HEK293 (cell line): ENCODE measurements at regions not wholly inside any gene's neighbourhood (a gene's known extent, or its start where the extent isn't known, plus 50 kb on each side); places are given as distances from the start of the nearest gene placed in this dataset.
A peak's percentile ranks its signal among the peaks of the same experiment; 100 is the strongest.

ENCODE experiments used
- CTCF ChIA-PET: fragments of 350-600 bp; formaldehyde crosslinking; extraction: SDS; loops from one replicate; lab custom pipeline; 2021; ENCODE audit warnings: antibody characterized with exemption; lab: Yijun Ruan, JAX
- POLR2A ChIA-PET: fragments of 300-600 bp; formaldehyde crosslinking; extraction: SDS; loops from one replicate; lab custom pipeline; 2020; ENCODE audit warnings: antibody characterized with exemption, inconsistent platforms; lab: Yijun Ruan, JAX
- H3K27ac ChIP-seq: fragments of 200-500 bp; sonication (Bioruptor generic); 2 replicates; pipeline ENCODE4 v1.5.1; 2014; ENCODE audit warnings: low read depth, low read length, control low read depth, inconsistent platforms; ENCODE audit errors: extremely low read depth
- H3K36me3 ChIP-seq, 2 experiments: fragments of 200-500 bp in 1 of 2; sonication (Bioruptor generic) in 1 of 2; 1 replicate in 1 of 2; 2 replicates in 1 of 2; pipeline ENCODE4 v1.5.1; 2014 to 2017; ENCODE audit warnings: inconsistent platforms in 2 of 2, low read length in 2 of 2; ENCODE audit not compliant: control insufficient read depth in 2 of 2, insufficient read depth in 1 of 2
- H3K4me1 ChIP-seq: fragments of 200-500 bp; sonication (Bioruptor generic); 2 replicates; pipeline ENCODE4 v1.5.1; 2014; ENCODE audit warnings: mild to moderate bottlenecking, low read length, inconsistent platforms; ENCODE audit not compliant: control insufficient read depth, insufficient read depth
- H3K4me3 ChIP-seq: 2 replicates; pipeline ENCODE4 v1.5.1; 2011; ENCODE audit warnings: low read depth, mild to moderate bottlenecking, control low read depth, low read length, moderate library complexity
- H3K9me3 ChIP-seq: fragments of 200-500 bp; sonication (Bioruptor generic); 2 replicates; pipeline ENCODE4 v1.5.1; 2014; ENCODE audit warnings: low read depth, low read length, inconsistent platforms; ENCODE audit not compliant: control insufficient read depth, insufficient read depth
- OSR2 ChIP-seq: fragments of 450-650 bp; formaldehyde crosslinking; IDR thresholded peaks from 2 replicates; pipeline ENCODE4 v1.5.1; 2016; ENCODE audit warnings: missing biosample characterization, missing genetic modification characterization
- WT1 ChIP-seq: fragments of 450-650 bp; formaldehyde crosslinking; IDR thresholded peaks from 2 replicates; pipeline ENCODE4 v1.5.1; 2016; ENCODE audit warnings: missing biosample characterization, missing genetic modification characterization
- ZBTB7A ChIP-seq: fragments of 450-650 bp; formaldehyde crosslinking; IDR thresholded peaks from 2 replicates; pipeline ENCODE4 v1.5.1; 2016; ENCODE audit warnings: low read depth, missing biosample characterization, missing genetic modification characterization
- ZNF121 ChIP-seq: fragments of 450-650 bp; formaldehyde crosslinking; IDR thresholded peaks from 2 replicates; pipeline ENCODE4 v1.5.1; 2016; ENCODE audit warnings: missing biosample characterization, missing genetic modification characterization
- ZNF140 ChIP-seq: fragments of 450-650 bp; formaldehyde crosslinking; IDR thresholded peaks from 2 replicates; pipeline ENCODE4 v1.5.1; 2016; ENCODE audit warnings: missing biosample characterization, missing genetic modification characterization
- ZNF174 ChIP-seq: fragments of 450-650 bp; formaldehyde crosslinking; IDR thresholded peaks from 2 replicates; pipeline ENCODE4 v1.5.0; 2017; ENCODE audit warnings: missing biosample characterization, mild to moderate bottlenecking, missing genetic modification characterization
- ZNF23 ChIP-seq: fragments of 450-650 bp; formaldehyde crosslinking; IDR thresholded peaks from 2 replicates; pipeline ENCODE4 v1.5.1; 2016; ENCODE audit warnings: missing biosample characterization, missing genetic modification characterization, borderline replicate concordance
- ZNF266 ChIP-seq: fragments of 450-650 bp; formaldehyde crosslinking; IDR thresholded peaks from 2 replicates; pipeline ENCODE4 v1.5.1; 2016; ENCODE audit warnings: missing biosample characterization, missing genetic modification characterization, low read depth
- ZNF302 ChIP-seq: fragments of 450-650 bp; formaldehyde crosslinking; IDR thresholded peaks from 2 replicates; pipeline ENCODE4 v1.5.1; 2016; ENCODE audit warnings: missing biosample characterization, missing genetic modification characterization, low read depth
- ZNF391 ChIP-seq: fragments of 450-650 bp; formaldehyde crosslinking; IDR thresholded peaks from 2 replicates; pipeline ENCODE4 v1.5.1; 2016; ENCODE audit warnings: low read depth, missing biosample characterization, missing genetic modification characterization, borderline replicate concordance
- ZNF521 ChIP-seq: fragments of 450-650 bp; formaldehyde crosslinking; IDR thresholded peaks from 2 replicates; pipeline ENCODE4 v1.5.1; 2017; ENCODE audit warnings: missing biosample characterization, mild to moderate bottlenecking, missing genetic modification characterization
- ZNF555 ChIP-seq: fragments of 450-650 bp; formaldehyde crosslinking; conservative IDR thresholded peaks from 2 replicates; pipeline ENCODE4 v1.5.1; 2017; ENCODE audit warnings: missing biosample characterization, mild to moderate bottlenecking, missing genetic modification characterization, inconsistent platforms
- ZNF560 ChIP-seq: fragments of 450-650 bp; formaldehyde crosslinking; IDR thresholded peaks from 2 replicates; pipeline ENCODE4 v1.5.1; 2017; ENCODE audit warnings: missing biosample characterization, missing genetic modification characterization, borderline replicate concordance
- ZNF600 ChIP-seq: fragments of 450-650 bp; formaldehyde crosslinking; IDR thresholded peaks from 2 replicates; pipeline ENCODE4 v1.5.1; 2016; ENCODE audit warnings: missing biosample characterization, missing genetic modification characterization
- ZNF624 ChIP-seq: fragments of 450-650 bp; formaldehyde crosslinking; IDR thresholded peaks from 2 replicates; pipeline ENCODE4 v1.5.1; 2017; ENCODE audit warnings: missing biosample characterization, missing genetic modification characterization
- TF ChIP-seq, protein P1 (sequence below): fragments of 450-650 bp; formaldehyde crosslinking; optimal IDR thresholded peaks from 2 replicates; pipeline ENCODE3; 2016; ENCODE audit warnings: missing biosample characterization, mild to moderate bottlenecking, missing genetic modification characterization
- TF ChIP-seq, protein P2 (sequence below): fragments of 450-650 bp; formaldehyde crosslinking; IDR thresholded peaks from 2 replicates; pipeline ENCODE4 v1.5.1; 2016; ENCODE audit warnings: missing biosample characterization, missing genetic modification characterization
- TF ChIP-seq, protein P3 (sequence below): fragments of 450-650 bp; formaldehyde crosslinking; IDR thresholded peaks from 2 replicates; pipeline ENCODE4 v1.5.1; 2016; ENCODE audit warnings: missing biosample characterization, missing genetic modification characterization
- TF ChIP-seq, protein P4 (sequence below): fragments of 450-650 bp; formaldehyde crosslinking; IDR thresholded peaks from 2 replicates; pipeline ENCODE4 v1.5.1; 2016; ENCODE audit warnings: missing biosample characterization, missing genetic modification characterization
- TF ChIP-seq, protein P5 (sequence below): fragments of 450-650 bp; formaldehyde crosslinking; IDR thresholded peaks from 2 replicates; pipeline ENCODE4 v1.5.1; 2016; ENCODE audit warnings: missing biosample characterization, missing genetic modification characterization

DNA sequence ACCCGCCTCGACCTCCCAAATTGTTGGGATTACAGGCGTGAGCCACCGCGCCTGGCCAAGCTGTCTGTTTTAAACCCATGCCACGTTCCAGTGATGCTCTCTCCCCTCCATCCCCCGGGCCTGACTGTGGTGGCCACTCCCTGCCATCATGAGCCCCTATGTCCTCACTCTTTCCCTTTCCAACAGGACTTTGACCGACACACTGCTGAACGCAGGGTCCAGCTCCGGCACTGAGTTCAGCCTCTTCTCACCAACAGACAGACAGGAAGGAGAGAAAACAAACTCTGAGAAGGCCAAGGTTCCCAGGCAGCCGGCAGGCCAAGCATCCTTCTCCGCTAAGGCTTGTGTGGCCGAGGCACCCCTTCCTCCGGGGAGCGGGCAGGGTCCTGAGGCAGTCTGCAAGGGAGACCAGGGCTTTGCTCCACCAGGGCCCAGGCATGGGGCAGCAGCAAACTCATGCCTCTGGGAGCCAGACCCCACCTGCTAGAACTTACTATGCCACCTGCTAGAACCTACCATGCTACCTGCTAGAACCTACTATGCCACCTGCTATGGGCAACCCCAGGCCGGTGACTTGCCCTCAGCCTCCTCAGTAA is 152.7 kb downstream of the CRYBB2 start:
- Histone ChIP-seq H3K36me3 (peaks cover 5 to 61% of the 10 kb centered on the region in 2 experiments; a peak in 2 of 3 replicates), H3K27ac (no peak overlapping the region), H3K9me3 (no peaks in the 10 kb centered on the region), H3K4me3 (no peak overlapping the region), H3K4me1 (peaks cover 6% of the 10 kb centered on the region; the same call in 1 of the 2 replicates)
- TF ChIP-seq ZNF555 (tag by site-specific recombination) (no peak), ZNF560 (tag by site-specific recombination) (no peak), ZNF302 (tag by site-specific recombination) (no peak), ZNF121 (tag by site-specific recombination) (no peak), ZNF521 (tag by site-specific recombination) (no peak), ZNF266 (tag by site-specific recombination) (no peak), ZNF23 (no peak), OSR2 (tag by site-specific recombination) (no peak), ZNF140 (tag by site-specific recombination) (no peak), ZBTB7A (tag by site-specific recombination) (no peak), ZNF624 (tag by site-specific recombination) (no peak)
- TF ChIP-seq, protein P1, sequence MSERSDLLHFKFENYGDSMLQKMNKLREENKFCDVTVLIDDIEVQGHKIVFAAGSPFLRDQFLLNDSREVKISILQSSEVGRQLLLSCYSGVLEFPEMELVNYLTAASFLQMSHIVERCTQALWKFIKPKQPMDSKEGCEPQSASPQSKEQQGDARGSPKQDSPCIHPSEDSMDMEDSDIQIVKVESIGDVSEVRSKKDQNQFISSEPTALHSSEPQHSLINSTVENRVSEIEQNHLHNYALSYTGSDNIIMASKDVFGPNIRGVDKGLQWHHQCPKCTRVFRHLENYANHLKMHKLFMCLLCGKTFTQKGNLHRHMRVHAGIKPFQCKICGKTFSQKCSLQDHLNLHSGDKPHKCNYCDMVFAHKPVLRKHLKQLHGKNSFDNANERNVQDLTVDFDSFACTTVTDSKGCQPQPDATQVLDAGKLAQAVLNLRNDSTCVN (tag by site-specific recombination), result no peak
- TF ChIP-seq, protein P2, sequence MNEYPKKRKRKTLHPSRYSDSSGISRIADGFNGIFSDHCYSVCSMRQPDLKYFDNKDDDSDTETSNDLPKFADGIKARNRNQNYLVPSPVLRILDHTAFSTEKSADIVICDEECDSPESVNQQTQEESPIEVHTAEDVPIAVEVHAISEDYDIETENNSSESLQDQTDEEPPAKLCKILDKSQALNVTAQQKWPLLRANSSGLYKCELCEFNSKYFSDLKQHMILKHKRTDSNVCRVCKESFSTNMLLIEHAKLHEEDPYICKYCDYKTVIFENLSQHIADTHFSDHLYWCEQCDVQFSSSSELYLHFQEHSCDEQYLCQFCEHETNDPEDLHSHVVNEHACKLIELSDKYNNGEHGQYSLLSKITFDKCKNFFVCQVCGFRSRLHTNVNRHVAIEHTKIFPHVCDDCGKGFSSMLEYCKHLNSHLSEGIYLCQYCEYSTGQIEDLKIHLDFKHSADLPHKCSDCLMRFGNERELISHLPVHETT, result no peak
- TF ChIP-seq, protein P3, sequence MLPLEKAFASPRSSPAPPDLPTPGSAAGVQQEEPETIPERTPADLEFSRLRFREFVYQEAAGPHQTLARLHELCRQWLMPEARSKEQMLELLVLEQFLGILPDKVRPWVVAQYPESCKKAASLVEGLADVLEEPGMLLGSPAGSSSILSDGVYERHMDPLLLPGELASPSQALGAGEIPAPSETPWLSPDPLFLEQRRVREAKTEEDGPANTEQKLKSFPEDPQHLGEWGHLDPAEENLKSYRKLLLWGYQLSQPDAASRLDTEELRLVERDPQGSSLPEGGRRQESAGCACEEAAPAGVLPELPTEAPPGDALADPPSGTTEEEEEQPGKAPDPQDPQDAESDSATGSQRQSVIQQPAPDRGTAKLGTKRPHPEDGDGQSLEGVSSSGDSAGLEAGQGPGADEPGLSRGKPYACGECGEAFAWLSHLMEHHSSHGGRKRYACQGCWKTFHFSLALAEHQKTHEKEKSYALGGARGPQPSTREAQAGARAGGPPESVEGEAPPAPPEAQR (tag by site-specific recombination), result no peak
- TF ChIP-seq, protein P4, sequence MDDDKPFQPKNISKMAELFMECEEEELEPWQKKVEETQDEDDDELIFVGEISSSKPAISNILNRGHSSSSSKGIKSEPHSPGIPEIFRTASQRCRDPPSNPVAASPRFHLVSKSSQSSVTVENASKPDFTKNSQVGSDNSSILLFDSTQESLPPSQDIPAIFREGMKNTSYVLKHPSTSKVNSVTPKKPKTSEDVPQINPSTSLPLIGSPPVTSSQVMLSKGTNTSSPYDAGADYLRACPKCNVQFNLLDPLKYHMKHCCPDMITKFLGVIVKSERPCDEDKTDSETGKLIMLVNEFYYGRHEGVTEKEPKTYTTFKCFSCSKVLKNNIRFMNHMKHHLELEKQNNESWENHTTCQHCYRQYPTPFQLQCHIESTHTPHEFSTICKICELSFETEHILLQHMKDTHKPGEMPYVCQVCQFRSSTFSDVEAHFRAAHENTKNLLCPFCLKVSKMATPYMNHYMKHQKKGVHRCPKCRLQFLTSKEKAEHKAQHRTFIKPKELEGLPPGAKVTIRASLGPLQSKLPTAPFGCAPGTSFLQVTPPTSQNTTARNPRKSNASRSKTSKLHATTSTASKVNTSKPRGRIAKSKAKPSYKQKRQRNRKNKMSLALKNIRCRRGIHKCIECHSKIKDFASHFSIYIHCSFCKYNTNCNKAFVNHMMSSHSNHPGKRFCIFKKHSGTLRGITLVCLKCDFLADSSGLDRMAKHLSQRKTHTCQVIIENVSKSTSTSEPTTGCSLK, result no peak
- CTCF ChIA-PET, result no interaction called here
- POLR2A ChIA-PET, result no interaction called here

DNA sequence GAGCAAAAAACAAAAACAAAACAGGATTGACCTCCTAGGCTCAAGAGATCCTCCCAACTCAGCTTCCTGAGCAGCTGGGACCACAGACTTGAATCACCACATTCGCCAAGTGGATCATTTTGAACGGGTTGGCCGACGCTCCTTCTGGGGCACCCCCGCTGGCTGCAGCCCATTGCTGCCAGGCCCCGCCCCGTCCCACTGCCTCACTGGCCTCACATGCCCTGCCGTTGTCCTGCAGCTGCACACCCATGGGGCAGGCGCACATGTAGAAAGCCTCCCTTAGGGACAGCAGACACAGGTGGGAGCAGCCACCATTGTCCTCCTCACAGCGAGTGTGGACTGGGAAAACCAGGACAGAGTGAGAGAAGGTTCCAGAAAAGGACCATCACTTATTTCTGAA is 154.5 kb downstream of the CRYBB2 start:
- Histone ChIP-seq H3K36me3 (peaks cover 12 to 67% of the 10 kb centered on the region in 2 experiments; a peak in 2 of 3 replicates), H3K4me3 (no peak overlapping the region), H3K27ac (no peak overlapping the region), H3K9me3 (no peaks in the 10 kb centered on the region), H3K4me1 (0 out of 2 replicates have a peak, but pooled peaks cover under 1% of the 10 kb centered on the region)
- ChIA-PET CTCF (interaction anchor here (0.8 kb wide), 1 partner anchor 30 kb away, joined by 3 read pairs; no protein-coding TSS in a partner anchor), POLR2A (no interaction called here)
- TF ChIP-seq WT1 (tag by site-specific recombination), result no peak
- no peak for TF ChIP-seq ZNF600 (tag by site-specific recombination)
- TF ChIP-seq, protein P5, sequence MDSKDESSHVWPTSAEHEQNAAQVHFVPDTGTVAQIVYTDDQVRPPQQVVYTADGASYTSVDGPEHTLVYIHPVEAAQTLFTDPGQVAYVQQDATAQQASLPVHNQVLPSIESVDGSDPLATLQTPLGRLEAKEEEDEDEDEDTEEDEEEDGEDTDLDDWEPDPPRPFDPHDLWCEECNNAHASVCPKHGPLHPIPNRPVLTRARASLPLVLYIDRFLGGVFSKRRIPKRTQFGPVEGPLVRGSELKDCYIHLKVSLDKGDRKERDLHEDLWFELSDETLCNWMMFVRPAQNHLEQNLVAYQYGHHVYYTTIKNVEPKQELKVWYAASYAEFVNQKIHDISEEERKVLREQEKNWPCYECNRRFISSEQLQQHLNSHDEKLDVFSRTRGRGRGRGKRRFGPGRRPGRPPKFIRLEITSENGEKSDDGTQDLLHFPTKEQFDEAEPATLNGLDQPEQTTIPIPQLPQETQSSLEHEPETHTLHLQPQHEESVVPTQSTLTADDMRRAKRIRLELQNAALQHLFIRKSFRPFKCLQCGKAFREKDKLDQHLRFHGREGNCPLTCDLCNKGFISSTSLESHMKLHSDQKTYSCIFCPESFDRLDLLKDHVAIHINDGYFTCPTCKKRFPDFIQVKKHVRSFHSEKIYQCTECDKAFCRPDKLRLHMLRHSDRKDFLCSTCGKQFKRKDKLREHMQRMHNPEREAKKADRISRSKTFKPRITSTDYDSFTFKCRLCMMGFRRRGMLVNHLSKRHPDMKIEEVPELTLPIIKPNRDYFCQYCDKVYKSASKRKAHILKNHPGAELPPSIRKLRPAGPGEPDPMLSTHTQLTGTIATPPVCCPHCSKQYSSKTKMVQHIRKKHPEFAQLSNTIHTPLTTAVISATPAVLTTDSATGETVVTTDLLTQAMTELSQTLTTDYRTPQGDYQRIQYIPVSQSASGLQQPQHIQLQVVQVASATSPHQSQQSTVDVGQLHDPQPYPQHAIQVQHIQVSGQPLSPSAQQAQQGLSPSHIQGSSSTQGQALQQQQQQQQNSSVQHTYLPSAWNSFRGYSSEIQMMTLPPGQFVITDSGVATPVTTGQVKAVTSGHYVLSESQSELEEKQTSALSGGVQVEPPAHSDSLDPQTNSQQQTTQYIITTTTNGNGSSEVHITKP (tag by site-specific recombination), result peak; percentile 61
- no peak for TF ChIP-seq ZNF391 (tag by site-specific recombination)
- no peak for TF ChIP-seq ZNF174
- TF ChIP-seq, all 188 proteins: peak for 1
